ENCODE measurements at regions not wholly inside any gene's neighbourhood (a gene's known extent, or its start where the extent isn't known, plus 50 kb on each side); places are given as distances from the start of the nearest gene placed in this dataset.

DNA sequence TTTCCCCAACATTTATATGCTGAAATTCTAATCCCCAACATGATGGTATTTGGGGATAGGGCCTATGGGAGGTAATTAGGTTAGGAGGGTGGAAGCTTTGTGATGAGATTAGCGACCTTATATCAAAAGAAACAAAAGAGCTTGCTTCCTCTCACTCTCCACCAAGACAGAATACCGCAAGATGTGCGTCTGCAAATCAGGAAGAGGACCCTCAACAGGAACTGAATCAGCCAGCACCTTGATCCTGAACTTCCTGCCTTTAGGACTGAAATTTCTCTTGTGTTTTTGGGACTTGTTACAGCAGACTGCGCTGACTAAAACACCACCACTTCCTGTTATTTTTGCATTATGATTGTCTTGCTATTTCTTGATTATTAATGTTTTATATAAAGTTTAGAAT, 1889.4 kb downstream of the C4orf33 start:
- Histone ChIP-seq H3K27ac (ENCODE audit: control insufficient read depth, insufficient read depth, low read length) (no peak overlapping the region), H4K20me1 (ENCODE audit: control insufficient read depth, extremely low read depth, insufficient read depth, low read length) (no peaks in the 10 kb centered on the region), H3K4me2 (ENCODE audit: control insufficient read depth, extremely low read depth, insufficient read depth, low read depth, low read length) (no peak overlapping the region), H3K4me1 (ENCODE audit: control insufficient read depth, extremely low read depth, insufficient read depth, low read length) (no peaks in the 10 kb centered on the region), H3K9me3 (ENCODE audit: control insufficient read depth, low read depth, low read length) (no peaks in the 10 kb centered on the region), H3K9ac (ENCODE audit: control insufficient read depth, extremely low read depth, insufficient read depth, low read length) (no peak overlapping the region), H2AFZ (ENCODE audit: control insufficient read depth, low read length) (peak overlapping the region; percentile 22), H3K9me1 (ENCODE audit: control insufficient read depth, extremely low read depth, insufficient read depth, low read length) (no peaks in the 10 kb centered on the region), H3K36me3 (ENCODE audit: control insufficient read depth in 2 of 2, extremely low read depth in 1 of 2, insufficient read depth in 2 of 2, low read length in 2 of 2) (no peaks in the 10 kb centered on the region), H3K27me3 (ENCODE audit: control insufficient read depth, extremely low read depth, insufficient read depth, low read length) (no peaks in the 10 kb centered on the region), H3K4me3 (ENCODE audit: control insufficient read depth in 2 of 3, extremely low read depth in 1 of 3, insufficient read depth in 2 of 3, low read depth in 1 of 3, low read length in 3 of 3) (no peak overlapping the region), H3K79me2 (ENCODE audit: control insufficient read depth, insufficient read depth, low read length) (no peaks in the 10 kb centered on the region)
- TF ChIP-seq EZH2 (IDR thresholded peaks at IDR 0.05; ENCODE audit: low read length) (no peak), CTCF (optimal IDR thresholded peaks at IDR 0.05 in 1 of 3, IDR thresholded peaks at IDR 0.05 in 1 of 3, conservative IDR thresholded peaks at IDR 0.05 in 1 of 3; ENCODE audit: extremely low read depth in 1 of 3, insufficient read depth in 2 of 3, low read length in 3 of 3) (no peak)
- no peak for FAIRE-seq
- dilution Hi-C loops (cut with MboI; ENCODE audit: extremely low pct_ligation_motif_present, low sequenced_read_pairs) = no loop called here
- no peak for DNase-seq (ENCODE audit: low read depth, low spot score)

GRCh38 chr4:130995988-130996387, 1900.0 kb downstream of the C4orf33 start:
- Histone ChIP-seq H3K9me1 (ENCODE audit: control insufficient read depth, extremely low read depth, insufficient read depth, low read length) (no peaks in the 10 kb centered on the region), H3K79me2 (ENCODE audit: control insufficient read depth, insufficient read depth, low read length) (no peaks in the 10 kb centered on the region), H3K27ac (ENCODE audit: control insufficient read depth, insufficient read depth, low read length) (no peak overlapping the region), H3K36me3 (ENCODE audit: control insufficient read depth in 2 of 2, extremely low read depth in 1 of 2, insufficient read depth in 2 of 2, low read length in 2 of 2) (no peaks in the 10 kb centered on the region), H4K20me1 (ENCODE audit: control insufficient read depth, extremely low read depth, insufficient read depth, low read length) (no peaks in the 10 kb centered on the region), H3K27me3 (ENCODE audit: control insufficient read depth, extremely low read depth, insufficient read depth, low read length) (no peaks in the 10 kb centered on the region), H2AFZ (ENCODE audit: control insufficient read depth, low read length) (no peak overlapping the region), H3K4me3 (ENCODE audit: control insufficient read depth in 2 of 3, extremely low read depth in 1 of 3, insufficient read depth in 2 of 3, low read depth in 1 of 3, low read length in 3 of 3) (no peak overlapping the region), H3K4me1 (ENCODE audit: control insufficient read depth, extremely low read depth, insufficient read depth, low read length) (no peaks in the 10 kb centered on the region), H3K9ac (ENCODE audit: control insufficient read depth, extremely low read depth, insufficient read depth, low read length) (no peak overlapping the region), H3K4me2 (ENCODE audit: control insufficient read depth, extremely low read depth, insufficient read depth, low read depth, low read length) (no peak overlapping the region), H3K9me3 (ENCODE audit: control insufficient read depth, low read depth, low read length) (no peaks in the 10 kb centered on the region)
- dilution Hi-C loops (cut with MboI; ENCODE audit: extremely low pct_ligation_motif_present, low sequenced_read_pairs) = no loop called here
- FAIRE-seq = no peak
- DNase-seq (ENCODE audit: low read depth, low spot score) = no peak
- TF ChIP-seq EZH2 (IDR thresholded peaks at IDR 0.05; ENCODE audit: low read length) (no peak), CTCF (optimal IDR thresholded peaks at IDR 0.05 in 1 of 3, IDR thresholded peaks at IDR 0.05 in 1 of 3, conservative IDR thresholded peaks at IDR 0.05 in 1 of 3; ENCODE audit: extremely low read depth in 1 of 3, insufficient read depth in 2 of 3, low read length in 3 of 3) (no peak)
